ENCODE measurements at regions not wholly inside any gene's neighbourhood (a gene's known extent, or its start where the extent isn't known, plus 50 kb on each side); places are given as distances from the start of the nearest gene placed in this dataset.

GRCh38 chr1:157203166-157203565 is 65.0 kb upstream of the ETV3 start:
- Mint-ChIP-seq H3K9me3 (no peaks in the 10 kb centered on the region), H3K27me3 (peaks cover 59% of the 10 kb centered on the region), H3K27ac (no peak overlapping the region), H3K4me1 (ENCODE audit: low read depth) (no peaks in the 10 kb centered on the region), H3K36me3 (ENCODE audit: low read depth) (no peaks in the 10 kb centered on the region), H3K4me3 (no peak overlapping the region)
- intact Hi-C loops (cut with DNase I, micrococcal nuclease): no loop called here
- Histone ChIP-seq H3K27ac (ENCODE audit: low read depth in 1 of 2, low read length in 2 of 2) (no peak overlapping the region), H3K9me3 (ENCODE audit: control insufficient read depth in 1 of 2, insufficient read depth in 1 of 2, low read length in 2 of 2) (no peaks in the 10 kb centered on the region), H3K4me1 (ENCODE audit: insufficient read depth, low read length) (no peaks in the 10 kb centered on the region), H3K27me3 (ENCODE audit: control insufficient read depth in 1 of 2, insufficient read depth in 2 of 2, low read length in 2 of 2) (peaks cover 7 to 21% of the 10 kb centered on the region in 2 experiments), H3K4me3 (ENCODE audit: low read length) (no peak overlapping the region), H3K36me3 (ENCODE audit: insufficient read depth, low read length) (no peaks in the 10 kb centered on the region)
- ATAC-seq (ENCODE audit: poor library complexity): no peak
- POLR2A ChIA-PET: no interaction called here
- DNase-seq: no peak
- CTCF ChIA-PET: no interaction called here
- TF ChIP-seq, protein P1, sequence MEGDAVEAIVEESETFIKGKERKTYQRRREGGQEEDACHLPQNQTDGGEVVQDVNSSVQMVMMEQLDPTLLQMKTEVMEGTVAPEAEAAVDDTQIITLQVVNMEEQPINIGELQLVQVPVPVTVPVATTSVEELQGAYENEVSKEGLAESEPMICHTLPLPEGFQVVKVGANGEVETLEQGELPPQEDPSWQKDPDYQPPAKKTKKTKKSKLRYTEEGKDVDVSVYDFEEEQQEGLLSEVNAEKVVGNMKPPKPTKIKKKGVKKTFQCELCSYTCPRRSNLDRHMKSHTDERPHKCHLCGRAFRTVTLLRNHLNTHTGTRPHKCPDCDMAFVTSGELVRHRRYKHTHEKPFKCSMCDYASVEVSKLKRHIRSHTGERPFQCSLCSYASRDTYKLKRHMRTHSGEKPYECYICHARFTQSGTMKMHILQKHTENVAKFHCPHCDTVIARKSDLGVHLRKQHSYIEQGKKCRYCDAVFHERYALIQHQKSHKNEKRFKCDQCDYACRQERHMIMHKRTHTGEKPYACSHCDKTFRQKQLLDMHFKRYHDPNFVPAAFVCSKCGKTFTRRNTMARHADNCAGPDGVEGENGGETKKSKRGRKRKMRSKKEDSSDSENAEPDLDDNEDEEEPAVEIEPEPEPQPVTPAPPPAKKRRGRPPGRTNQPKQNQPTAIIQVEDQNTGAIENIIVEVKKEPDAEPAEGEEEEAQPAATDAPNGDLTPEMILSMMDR (IDR thresholded peaks at IDR 0.05): no peak

- Histone ChIP-seq H3K4me3 (ENCODE audit: low read length) (no peak overlapping the region), H3K4me1 (ENCODE audit: insufficient read depth, low read length) (no peaks in the 10 kb centered on the region), H3K9me3 (ENCODE audit: control insufficient read depth in 1 of 2, insufficient read depth in 1 of 2, low read length in 2 of 2) (no peaks in the 10 kb centered on the region), H3K36me3 (ENCODE audit: insufficient read depth, low read length) (no peaks in the 10 kb centered on the region), H3K27me3 (ENCODE audit: control insufficient read depth in 1 of 2, insufficient read depth in 2 of 2, low read length in 2 of 2) (peaks cover 7 to 21% of the 10 kb centered on the region in 2 experiments), H3K27ac (ENCODE audit: low read depth in 1 of 2, low read length in 2 of 2) (no peak overlapping the region)
- ATAC-seq (ENCODE audit: poor library complexity): no peak
- H3K4me3 Mint-ChIP-seq: no peak overlapping the region
- TF ChIP-seq, protein P1 (IDR thresholded peaks at IDR 0.05): no peak
- DNase-seq: no peak
- H3K27me3 Mint-ChIP-seq: peaks cover 57% of the 10 kb centered on the region
- CTCF ChIA-PET: no interaction called here
- POLR2A ChIA-PET: no interaction called here
- no peaks in the 10 kb centered on the region for H3K36me3 Mint-ChIP-seq (ENCODE audit: low read depth)
- no peak overlapping the region for H3K27ac Mint-ChIP-seq
- H3K9me3 Mint-ChIP-seq: no peaks in the 10 kb centered on the region
- intact Hi-C loops (cut with DNase I, micrococcal nuclease): no loop called here
- no peaks in the 10 kb centered on the region for H3K4me1 Mint-ChIP-seq (ENCODE audit: low read depth)
These were observed 64.1 kb upstream of the ETV3 start for GRCh38 chr1:157202331-157202730.

DNA sequence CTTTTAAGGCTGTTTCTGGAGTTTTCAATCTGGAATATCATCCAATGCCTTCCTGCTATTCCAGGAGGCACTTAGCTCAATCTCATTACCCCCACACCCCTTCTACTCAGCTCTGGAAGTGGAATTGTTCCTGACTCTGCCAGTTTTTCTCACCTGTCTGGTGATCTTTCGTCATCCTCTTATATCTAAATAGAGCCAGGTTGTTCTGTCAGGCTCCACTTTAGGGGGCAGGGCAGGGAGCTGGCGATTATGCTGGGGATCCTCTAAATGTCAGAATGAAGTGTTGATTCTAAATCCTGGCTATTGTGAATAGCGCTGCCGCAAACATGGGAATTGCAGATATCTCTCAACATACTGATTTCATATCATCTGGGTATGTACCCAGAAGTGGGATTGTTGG is 63.6 kb upstream of the ETV3 start:
- peaks cover 55% of the 10 kb centered on the region for H3K27me3 Mint-ChIP-seq
- ChIA-PET POLR2A (no interaction called here), CTCF (no interaction called here)
- no peak overlapping the region for H3K4me3 ChIP-seq (ENCODE audit: low read length)
- ATAC-seq (ENCODE audit: poor library complexity) (no peak), DNase-seq (no peak)
- peaks cover 7 to 17% of the 10 kb centered on the region in 2 experiments for H3K27me3 ChIP-seq (ENCODE audit: control insufficient read depth in 1 of 2, insufficient read depth in 2 of 2, low read length in 2 of 2)
- no peaks in the 10 kb centered on the region for H3K4me1 Mint-ChIP-seq (ENCODE audit: low read depth)
- no peaks in the 10 kb centered on the region for H3K36me3 ChIP-seq (ENCODE audit: insufficient read depth, low read length)
- no peak overlapping the region for H3K27ac ChIP-seq (ENCODE audit: low read depth in 1 of 2, low read length in 2 of 2)
- no peaks in the 10 kb centered on the region for H3K9me3 ChIP-seq (ENCODE audit: control insufficient read depth in 1 of 2, insufficient read depth in 1 of 2, low read length in 2 of 2)
- no peak overlapping the region for H3K4me3 Mint-ChIP-seq
- H3K27ac Mint-ChIP-seq: no peak overlapping the region
- intact Hi-C loops (cut with DNase I, micrococcal nuclease): no loop called here
- TF ChIP-seq, protein P1 (IDR thresholded peaks at IDR 0.05): no peak
- H3K4me1 ChIP-seq (ENCODE audit: insufficient read depth, low read length): no peaks in the 10 kb centered on the region
- no peaks in the 10 kb centered on the region for H3K36me3 Mint-ChIP-seq (ENCODE audit: low read depth)
- no peaks in the 10 kb centered on the region for H3K9me3 Mint-ChIP-seq
